Stimulated activated CD4-positive, alpha-beta T cell treated with anti-CD3 and anti-CD28 coated beads, Interleukin-2, amount 100 ng/mL, for 48 hours (primary cell): ENCODE measurements at regions not wholly inside any gene's neighbourhood (a gene's known extent, or its start where the extent isn't known, plus 50 kb on each side); places are given as distances from the start of the nearest gene placed in this dataset.

ENCODE experiments used
- DNase-seq, 2 donors: peaks; one replicate each; pipeline ENCODE4 v3.0.0-alpha.2; 2020

DNA sequence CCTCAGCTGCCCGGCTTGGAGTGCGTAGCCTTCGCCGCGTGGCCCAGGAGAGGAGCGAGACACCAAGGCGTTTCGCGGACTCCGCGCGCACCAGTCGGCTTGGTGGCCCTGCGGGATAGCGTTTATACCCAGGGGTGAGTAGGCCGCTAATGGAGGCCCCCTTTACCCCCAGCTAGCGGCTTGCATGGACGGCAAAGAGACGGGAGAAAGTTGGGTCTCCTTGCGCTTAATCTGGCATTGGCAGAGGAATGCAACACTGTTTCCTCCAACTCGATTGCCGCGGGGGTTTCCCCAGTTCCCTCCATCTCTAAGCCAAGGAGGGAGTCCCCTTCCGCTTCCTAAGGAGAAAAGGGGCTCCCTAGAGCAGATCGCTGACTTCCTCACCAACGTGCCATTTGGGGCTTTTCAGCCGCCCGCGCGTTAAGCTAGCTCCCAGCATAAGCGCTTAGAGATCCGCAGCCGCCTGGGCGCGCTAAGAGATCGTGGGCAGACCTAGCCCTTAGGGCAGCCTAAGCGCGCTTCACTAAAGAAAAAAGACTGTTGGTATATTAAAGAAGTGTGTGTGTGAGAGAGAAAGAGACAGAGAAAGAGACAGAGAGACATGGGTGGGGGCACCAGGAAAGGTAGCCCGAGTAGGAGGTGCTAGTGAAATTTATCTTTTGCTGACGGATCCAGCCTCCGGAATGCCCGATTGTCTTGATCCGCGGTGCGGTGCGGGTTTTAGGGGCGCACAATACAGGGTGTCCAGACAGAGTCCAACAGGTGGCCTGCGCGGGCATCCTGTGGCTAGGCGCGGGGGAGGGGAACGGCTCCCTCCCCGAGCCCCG lies 597.9 kb upstream of the SGCD start:
- DNase-seq, result no peak

DNA sequence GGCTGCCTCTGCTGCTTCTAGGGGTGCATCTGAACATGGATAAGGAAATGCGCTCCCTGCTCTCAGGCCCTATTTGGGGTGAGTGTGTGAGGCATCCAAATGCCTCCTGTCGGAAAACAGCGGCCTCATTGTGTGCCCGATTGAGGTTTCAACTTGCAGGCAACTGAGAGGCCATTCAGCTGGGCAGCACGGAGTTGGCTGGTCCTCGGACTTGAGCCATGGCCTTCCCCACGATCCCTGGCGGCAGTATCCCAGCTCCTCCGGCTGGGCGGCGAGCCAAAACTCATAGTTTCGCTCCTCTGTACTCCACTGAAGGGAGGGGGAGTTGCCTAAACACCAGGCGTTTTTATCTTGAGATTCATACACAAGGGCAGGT lies 597.3 kb upstream of the SGCD start:
- DNase-seq, result no peak

DNA sequence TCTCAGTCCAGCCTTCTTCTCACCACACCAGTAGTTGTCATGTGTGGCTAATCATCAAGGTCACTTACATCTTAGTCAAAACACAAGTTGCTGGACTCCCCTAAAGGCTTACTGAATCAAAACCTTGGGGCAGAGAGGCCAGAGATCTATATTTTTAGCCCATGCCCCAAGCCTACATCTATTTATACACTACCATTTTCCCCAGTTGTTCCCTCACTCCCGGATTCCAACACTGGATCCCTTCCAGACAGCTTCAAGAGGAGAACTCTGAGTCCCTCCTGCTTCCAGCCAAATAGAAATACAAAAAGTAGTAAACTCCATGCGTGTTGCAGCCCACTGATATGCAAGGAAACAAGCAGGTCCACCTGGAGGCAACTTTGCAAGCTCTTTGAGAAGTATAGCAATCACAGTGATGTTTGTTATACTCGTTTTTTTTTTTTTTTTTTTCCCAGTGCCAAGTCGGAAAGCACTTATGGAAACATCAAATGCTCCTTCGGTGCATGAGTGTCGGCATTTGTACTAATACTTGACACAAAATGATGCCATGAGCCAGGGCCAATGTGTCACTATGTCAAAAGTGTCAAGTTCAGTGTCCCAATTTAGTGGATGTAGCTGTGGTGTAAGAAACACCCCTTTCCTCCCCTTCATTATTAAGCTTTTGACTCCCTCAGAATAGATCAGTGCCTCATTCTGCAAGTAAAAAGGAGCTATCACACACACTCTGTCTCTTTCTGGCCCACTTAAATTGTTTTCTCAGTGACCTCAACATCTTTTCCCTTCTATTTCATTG lies 594.2 kb upstream of the SGCD start:
- DNase-seq, result no peak

DNA sequence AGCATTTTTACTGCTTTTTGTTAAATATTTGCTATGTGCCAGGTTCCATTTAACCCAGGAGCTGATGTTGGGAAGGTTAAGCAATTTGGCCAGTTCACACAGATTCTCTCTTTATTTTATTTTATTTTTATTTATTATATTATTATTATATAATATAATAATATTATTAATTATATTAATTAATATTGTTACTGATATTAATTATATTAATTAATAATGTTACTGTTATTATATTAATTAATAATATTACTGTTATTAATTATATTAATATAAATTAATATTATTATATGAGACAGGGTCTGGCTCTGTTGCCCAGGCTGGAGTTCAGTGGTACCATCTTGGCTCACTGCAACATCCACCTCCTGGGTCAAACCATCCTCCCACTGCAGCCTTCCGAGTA lies 593.0 kb upstream of the SGCD start:
- no peak for DNase-seq

DNA sequence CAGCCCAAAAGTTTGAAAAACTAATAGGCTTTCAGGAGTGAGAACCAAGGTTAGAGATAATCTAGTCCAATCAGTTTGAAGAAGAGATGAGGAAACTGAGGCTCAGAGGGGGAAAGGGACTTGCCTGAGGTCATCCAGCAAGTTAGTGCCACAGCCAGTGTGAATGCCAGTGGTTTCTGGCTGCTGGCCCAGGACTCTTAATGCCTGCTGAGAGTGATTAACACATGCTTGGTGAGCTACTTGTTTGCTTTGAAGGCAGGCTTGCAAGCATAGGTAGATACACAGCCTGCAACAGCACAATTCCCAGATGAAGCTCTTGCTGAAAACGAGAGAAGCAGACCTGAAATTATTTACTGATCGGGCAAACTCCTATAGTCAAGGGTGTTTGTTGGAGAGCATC lies 591.6 kb upstream of the SGCD start:
- DNase-seq, result no peak

DNA sequence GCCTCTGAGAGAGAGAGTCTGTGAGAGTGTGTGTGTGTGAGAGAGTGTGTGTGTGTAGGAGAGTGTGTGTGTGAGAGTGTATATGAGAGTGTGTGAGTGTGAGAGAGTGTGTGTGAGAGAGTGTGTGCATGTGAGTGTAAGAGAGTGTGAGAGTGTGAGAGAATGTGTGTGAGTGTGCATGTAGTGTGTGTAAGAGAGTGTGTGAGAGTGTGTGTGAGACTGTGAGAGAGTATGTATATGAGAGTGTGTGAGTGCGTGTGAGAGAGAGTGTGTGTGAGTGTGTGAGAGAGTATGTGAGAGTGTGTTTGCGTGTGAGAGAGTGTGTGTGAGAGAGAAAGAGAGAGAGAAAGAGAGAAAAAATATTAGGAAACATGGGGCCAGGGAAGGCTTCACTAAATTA lies 588.3 kb upstream of the SGCD start:
- DNase-seq, result no peak

DNA sequence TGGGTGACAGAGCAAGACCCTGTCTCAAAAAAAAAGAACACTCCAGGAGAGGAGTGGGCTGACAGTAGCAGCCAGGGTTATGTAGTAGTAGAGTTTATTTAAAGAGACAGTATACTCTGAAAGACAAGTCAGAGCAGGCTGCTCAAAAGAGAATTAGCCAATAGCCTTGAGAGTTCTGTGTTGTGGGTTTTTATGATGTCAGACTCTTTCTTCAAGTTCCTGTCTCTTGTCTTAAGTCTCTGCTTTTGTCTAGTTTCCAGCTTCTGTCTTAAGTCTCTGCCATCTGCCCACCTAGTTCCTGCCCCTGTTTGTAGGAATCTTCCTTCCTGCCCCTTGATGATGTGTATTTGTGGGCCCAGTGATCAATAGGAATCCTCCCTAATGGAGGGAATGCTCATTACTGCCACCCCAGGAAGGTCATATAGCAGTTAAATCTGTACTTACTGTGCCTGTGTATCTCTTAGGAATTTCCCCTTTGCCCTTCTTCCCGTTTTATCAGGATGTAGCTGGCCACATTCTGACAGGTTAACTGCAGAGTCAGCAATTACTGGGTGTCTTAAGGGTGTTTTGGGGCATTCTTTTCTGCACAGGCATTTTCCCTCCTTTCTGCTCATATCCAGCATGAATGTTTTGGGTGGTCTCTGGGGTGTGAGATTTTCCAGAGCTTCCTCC lies 580.5 kb upstream of the SGCD start:
- DNase-seq, result no peak

DNA sequence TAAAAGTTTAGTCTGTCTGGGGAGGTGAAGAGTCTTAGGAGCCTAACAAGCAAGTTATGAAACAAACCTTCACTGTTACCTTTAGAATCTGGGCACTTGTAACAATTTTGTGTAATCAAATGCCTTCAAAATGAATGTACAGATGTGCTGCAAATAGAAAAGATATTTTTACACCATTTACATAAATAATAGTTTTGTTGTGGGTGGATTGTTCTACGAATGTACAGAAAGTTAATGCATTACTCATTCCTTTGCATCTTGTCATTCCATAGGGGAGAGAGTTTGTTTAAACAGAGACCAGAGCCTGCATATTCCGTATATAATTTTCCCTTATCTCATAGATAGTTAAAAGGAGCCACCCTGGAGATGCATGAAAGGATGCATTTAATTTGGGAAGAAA lies 576.9 kb upstream of the SGCD start:
- DNase-seq, result no peak

DNA sequence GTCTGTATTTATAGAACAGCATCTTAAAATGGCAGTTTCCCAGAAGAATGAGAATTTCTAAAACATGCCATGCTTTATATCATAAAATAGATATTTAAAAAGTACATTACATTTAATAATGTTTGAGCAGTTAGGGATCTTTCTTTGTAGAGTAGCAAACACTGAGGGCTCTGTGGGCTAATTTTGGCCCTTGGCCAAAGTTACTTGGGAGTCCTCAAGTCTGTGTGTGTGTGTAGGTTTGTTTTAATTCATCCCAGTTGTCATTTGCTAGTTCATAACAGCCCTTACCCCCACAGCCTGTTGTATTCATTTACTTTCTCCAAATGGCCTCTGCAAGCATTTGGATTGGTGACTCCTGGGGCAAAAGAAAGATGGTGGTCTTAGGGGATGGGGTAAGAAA lies 576.4 kb upstream of the SGCD start:
- no peak for DNase-seq

DNA sequence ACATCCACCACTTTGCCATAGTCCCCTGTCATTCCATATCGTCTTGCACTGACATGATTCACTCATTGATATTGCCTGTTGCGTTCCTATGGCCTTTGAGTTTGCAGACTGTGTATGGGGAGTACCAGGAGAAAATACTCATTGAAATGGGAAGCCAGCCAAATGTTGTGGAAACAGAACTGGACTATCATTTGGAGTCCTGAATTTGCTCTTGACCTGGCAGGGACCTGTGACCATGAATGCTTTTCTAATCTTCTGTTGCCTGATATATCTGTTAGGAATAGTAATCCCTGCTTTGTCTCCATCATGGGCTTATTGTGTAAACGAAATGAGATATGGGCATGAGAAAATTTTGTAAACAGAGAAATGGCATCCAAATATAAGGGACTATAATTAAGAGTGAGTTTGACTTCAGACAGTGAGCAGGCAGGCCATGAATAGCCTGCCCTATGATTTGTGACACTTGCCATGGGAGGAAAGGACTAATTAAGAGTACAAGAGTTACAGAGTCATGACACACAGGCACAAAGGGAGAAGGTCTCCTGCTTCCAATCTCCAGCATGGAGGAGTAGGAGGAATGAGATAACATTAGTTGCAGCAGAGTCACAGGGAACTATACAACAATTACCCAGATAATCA lies 572.9 kb upstream of the SGCD start:
- no peak for DNase-seq

DNA sequence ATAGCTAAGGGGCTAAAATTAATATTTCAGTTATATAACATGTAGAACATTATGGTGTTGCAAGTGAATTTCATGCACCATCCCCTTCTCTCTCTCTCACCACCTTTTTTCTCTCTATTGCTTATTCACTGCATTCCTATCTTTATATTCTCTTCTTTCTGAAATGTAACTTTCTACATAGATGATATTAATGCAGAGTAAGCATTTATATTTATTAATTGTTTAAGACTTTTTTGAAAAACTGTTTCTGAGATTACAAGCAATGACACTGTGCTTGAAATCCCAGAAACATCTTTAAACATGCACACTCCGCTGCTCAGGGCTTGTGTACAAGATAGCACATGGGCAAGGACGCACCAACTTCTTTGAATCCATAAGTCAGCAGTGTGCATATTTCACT lies 567.7 kb upstream of the SGCD start:
- DNase-seq, result no peak

DNA sequence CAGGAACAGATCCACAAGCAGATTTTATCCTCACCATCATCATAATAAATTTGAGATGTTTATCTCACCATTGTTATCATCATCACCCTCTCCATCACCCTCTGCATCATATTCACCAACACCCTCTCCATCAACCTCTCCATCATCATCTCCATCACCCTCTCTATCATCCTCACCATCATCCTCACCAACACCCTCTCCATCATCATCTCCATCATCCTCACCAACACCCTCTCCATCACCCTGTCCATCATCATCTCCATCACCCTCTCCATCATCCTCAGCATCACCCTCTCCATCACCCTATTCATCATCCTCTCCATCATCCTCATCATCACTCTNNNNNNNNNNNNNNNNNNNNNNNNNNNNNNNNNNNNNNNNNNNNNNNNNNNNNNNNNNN lies 567.0 kb upstream of the SGCD start:
- no peak for DNase-seq

DNA sequence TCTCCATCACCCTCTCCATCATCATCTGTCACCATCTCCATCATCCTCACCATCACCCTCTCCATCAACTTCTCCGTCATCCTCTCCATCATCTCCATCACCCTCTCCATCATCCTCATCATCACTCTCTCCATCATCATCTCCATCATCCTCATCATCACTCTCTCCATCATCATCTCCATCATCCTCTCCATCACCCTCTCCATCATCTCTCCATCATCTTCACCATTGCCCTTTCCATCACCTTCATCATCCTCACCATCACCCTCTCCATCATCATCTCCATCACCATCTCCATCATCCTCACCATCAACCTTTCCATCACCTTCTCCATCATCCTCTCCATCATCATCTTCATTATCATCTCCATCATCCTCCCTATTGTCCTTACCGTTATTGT lies 565.5 kb upstream of the SGCD start:
- DNase-seq, result no peak

DNA sequence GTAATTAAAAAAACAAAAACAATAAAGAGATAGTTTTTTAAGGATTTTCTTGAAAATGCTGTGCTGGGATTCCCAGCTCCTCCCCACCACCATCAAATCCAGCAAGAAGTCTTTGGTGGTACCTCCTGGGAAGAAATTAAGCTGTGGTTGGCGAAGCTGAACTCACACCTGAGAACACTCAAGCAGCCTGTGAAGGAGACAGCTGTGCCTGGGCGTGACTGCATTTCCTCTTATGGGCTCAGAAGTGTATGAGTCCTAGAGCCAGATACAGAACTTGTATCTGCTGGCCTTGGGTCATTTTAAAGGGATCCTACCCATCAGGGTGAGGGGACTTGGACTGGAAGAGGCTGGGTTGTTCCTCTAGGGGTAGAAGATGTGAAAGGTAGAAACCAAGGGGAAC lies 561.2 kb upstream of the SGCD start:
- no peak for DNase-seq

DNA sequence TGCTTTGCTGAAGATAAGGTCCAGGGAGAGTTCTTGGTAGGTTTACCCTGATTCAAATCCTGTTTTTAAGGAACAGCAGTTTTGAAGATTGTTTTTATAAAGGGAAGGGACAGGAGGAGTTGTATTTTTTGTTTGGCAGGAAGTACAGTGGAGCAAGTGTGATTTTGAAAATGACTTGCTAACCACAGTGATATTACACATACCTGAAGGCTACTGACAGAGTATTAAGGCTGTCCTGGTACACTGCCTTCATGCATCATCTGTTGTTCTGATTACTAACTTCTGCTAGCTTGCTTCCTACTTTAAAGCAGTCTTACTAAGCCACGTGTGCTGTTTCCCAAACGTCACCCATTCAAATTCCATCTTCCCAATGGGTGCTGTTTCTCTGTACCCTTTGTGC lies 559.5 kb upstream of the SGCD start:
- no peak for DNase-seq

DNA sequence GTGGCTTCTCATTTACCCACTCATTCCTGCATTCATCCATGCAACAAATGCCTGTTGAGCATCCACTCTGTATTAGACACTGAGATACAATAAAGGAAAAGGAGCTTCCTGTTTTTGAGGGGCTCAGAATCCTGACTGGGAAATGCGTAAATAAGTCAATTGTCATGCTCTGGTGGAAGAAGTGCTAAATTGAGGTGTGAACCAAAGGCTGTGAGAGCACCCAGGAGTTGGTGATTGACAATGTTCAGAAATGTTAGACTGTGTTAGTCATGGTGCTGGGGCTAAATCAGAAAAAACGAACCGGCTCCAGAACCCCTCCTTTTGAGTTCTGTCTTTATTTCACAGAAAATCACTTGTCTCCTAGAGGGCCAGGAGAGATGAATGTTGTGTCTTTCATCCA lies 558.6 kb upstream of the SGCD start:
- DNase-seq, result no peak

DNA sequence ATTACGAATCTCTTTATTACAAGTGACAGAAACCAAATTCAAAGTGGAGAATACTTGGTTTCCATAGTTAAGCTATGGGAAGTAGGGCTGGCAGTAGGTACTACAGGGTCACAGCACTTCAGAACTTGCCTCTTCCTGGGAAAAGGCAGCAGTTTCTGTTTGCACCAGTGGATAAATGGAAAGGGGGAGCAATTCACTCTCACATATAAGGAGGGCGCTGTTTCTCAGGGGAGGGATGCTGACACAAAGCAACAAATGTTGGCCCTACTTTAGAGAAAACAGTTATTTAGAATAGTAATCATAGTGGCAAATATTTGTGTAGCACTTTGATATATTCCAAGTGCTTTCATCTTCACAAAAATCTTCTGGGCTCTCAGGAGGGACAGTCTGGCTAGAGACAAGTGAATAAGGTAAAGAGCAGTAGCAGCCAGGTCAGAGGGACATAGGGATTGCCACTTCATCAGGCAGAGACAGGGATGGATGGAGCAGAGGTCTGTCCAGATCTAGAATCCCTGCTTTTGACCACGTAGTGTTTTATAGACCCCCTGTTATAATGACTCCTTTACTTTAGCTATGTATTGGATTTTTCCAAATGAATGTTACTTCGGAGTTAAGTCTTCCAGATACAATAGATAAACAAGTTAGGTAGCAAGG lies 554.8 kb upstream of the SGCD start:
- no peak for DNase-seq

DNA sequence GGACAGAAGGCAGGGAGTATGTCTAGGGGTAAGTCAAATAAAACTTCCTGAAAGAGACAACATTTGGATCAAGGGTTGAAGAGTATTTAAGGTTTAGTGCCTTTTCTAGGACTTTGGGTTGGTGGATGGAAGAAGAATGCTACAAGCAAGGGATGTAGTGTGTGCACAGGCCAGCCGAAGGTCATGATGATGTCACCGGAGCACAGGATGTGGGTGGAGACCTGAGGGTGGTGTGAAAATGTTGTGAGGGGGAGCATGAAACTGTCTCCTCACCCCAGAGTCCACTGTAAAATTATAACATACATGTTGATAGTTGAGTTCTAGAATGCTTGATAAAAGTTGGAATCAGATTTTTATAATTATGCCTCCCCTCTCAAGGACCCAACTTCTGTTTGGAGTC lies 553.3 kb upstream of the SGCD start:
- DNase-seq, result no peak

DNA sequence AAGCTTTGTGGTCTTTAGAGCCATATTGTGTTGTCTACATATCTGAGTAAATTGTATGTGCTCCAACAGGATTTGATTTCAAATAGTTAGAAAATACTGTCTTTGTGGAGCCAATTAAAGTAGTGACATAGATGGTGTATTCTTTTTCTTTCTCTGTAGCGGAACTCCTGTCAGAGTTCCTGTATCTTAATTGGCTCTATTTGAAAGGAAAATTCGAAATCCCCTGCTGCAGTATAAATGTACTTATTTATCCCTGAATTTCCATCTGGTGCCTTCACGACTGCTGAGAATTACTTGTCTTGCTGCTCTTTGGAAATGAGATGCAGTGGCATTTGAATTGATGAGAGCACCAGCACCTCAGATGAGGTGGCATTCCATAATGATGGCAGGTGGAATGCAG lies 546.7 kb upstream of the SGCD start:
- DNase-seq, result no peak

DNA sequence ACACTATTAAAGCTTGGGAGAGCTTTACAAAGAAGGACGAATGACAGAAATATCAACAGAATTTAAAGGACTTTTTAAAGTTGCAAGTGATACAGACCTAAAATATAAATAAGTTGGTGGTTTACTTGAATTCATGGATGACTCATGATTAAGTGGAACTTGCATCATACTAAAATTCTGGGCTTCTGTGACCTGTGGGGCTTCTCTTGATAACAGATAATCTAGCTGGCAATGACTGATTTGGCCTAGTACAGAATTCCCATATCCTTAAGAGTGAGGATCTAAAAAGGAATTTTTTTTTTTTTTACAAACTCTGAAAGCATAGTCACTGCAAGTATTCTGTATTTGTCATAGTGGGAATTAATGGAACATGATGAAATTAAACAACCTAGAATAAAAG lies 543.7 kb upstream of the SGCD start:
- DNase-seq, result no peak

DNA sequence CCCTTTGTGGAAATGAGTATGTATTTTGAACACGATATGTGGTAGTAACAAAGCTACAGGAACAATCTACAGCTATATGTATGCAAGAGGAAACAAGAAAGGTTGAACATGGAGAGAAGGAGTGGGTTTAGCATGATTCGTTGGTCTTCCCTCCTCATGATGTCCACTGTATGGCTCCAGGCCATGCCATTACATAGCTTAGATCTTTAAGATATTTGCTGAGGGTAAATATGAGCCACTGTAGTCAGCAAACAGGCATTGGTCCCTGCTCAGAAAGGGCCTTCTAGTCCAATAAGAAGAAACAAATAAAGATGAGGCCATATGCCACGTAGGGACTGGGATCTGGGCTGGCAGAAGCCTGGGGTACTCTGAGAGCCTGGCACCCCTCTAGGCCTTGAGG lies 543.2 kb upstream of the SGCD start:
- DNase-seq, result no peak

DNA sequence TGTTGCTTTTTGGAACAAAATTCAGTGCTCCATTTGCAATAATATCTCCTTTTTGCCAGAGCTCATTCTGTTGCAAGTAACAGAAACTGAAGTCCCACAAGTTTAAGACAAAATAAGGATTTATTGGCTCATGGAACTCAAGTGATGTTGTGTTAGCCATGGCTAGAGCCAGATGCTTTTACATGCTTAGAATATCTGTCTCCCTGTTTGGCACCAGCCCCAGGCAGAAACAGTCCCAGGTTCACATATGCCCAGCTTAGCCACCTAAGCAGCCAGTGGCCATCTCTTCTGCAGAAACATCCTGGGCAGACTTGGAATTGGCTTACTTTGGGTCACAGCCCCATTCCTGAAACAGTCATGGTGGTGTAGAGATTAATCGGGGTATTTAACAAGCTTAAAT lies 540.9 kb upstream of the SGCD start:
- DNase-seq, result no peak

DNA sequence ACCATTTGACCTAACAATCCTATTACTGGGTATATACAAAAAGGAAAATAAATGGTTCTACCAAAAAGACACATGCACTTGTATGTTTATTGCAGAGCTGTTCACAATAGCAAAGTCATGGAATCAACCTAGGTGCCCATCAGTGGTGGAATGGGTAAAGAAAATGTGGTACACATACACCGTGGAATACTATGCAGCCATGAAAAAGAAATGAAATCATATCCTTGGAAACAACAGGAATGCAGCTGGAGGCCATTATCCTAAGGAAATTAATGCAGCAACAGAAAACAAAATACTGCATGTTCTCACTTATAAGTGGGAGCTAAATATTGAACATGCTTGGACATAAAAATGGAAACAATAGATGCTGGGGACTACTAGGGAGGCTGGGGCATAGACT lies 534.1 kb upstream of the SGCD start:
- DNase-seq, result no peak
